ENCODE measurements at regions not wholly inside any gene's neighbourhood (a gene's known extent, or its start where the extent isn't known, plus 50 kb on each side); places are given as distances from the start of the nearest gene placed in this dataset.

DNA sequence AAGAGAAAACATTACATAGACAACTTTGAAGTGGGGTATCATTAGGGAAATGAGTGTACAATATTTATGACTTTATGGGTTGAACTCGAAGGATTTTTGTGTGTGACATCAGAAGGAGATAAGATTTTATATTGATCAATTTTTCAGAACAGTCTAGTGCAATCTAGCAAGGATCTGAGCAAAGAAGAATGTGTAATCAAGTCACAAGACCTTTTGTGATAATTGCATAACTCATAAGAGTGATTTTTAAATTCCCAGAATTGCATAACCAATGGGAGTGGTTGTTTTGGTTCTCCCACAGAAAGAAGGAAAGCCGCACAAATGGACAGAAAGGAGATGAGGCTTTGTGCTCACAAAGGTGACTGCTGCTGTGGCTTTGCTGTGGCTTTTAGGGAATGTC, 441.8 kb upstream of the FLRT2 start:
- no peaks in the 10 kb centered on the region for H3K9me3 ChIP-seq (ENCODE audit: low read length)

DNA sequence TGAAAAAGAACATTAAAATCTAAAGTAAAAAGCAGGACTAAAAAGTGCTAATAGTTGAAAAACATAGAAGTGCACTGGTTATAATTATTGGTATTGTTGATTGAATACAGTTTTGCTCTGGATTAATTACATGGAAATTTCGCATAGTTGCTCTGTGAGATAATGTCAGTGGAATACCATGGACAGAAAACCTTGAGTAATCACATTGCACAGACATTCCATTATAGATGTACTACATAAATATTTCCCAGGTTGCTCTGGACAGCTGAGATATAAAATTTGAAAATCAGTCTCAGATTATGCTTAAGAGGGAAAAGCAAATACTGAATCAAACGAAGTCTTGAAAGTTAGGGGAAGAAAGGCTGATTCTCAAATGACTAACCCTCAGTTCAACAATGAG, 439.3 kb upstream of the FLRT2 start:
- H2AFZ ChIP-seq (ENCODE audit: low read length), result no peak overlapping the region
- H3K27ac ChIP-seq (ENCODE audit: low read depth, low read length, poor library complexity, severe bottlenecking), result no peak overlapping the region
- H3K79me2 ChIP-seq (ENCODE audit: insufficient read depth, low read depth, low read length), result no peaks in the 10 kb centered on the region
- no TSS peak for BruUV-seq (replicated peaks)
- H3K9me3 ChIP-seq (ENCODE audit: low read length), result no peaks in the 10 kb centered on the region
- no peak for DNase-seq (ENCODE audit: low spot score)
- no peaks in the 10 kb centered on the region for H4K20me1 ChIP-seq (ENCODE audit: insufficient read depth, low read length)
- CTCF ChIA-PET (ENCODE audit: unreplicated experiment), result no interaction called here
- H3K4me3 ChIP-seq (ENCODE audit: low read depth, low read length, poor library complexity, severe bottlenecking), result no peak overlapping the region
- no peak for TF ChIP-seq EZH2phosphoT487 (IDR thresholded peaks at IDR 0.05; ENCODE audit: borderline replicate concordance, low read depth, low read length)
- TF ChIP-seq, protein P1, sequence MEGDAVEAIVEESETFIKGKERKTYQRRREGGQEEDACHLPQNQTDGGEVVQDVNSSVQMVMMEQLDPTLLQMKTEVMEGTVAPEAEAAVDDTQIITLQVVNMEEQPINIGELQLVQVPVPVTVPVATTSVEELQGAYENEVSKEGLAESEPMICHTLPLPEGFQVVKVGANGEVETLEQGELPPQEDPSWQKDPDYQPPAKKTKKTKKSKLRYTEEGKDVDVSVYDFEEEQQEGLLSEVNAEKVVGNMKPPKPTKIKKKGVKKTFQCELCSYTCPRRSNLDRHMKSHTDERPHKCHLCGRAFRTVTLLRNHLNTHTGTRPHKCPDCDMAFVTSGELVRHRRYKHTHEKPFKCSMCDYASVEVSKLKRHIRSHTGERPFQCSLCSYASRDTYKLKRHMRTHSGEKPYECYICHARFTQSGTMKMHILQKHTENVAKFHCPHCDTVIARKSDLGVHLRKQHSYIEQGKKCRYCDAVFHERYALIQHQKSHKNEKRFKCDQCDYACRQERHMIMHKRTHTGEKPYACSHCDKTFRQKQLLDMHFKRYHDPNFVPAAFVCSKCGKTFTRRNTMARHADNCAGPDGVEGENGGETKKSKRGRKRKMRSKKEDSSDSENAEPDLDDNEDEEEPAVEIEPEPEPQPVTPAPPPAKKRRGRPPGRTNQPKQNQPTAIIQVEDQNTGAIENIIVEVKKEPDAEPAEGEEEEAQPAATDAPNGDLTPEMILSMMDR (conservative IDR thresholded peaks at IDR 0.05; ENCODE audit: low read length), result no peak
- H3K4me2 ChIP-seq (ENCODE audit: low read length), result no peak overlapping the region
- POLR2A ChIA-PET, result no interaction called here
- intact Hi-C loops (cut with micrococcal nuclease; ENCODE audit: unreplicated experiment), result no loop called here
- H3K36me3 ChIP-seq (ENCODE audit: insufficient read depth, low read length), result no peaks in the 10 kb centered on the region
- H3K4me1 ChIP-seq (ENCODE audit: insufficient read depth, low read length, poor library complexity, severe bottlenecking), result no peaks in the 10 kb centered on the region
- no peaks in the 10 kb centered on the region for H3K9me2 ChIP-seq (ENCODE audit: insufficient read depth, low read length)

More for the DNA sequence above, 441.8 kb upstream of the FLRT2 start:
- Histone ChIP-seq H3K79me2 (ENCODE audit: insufficient read depth, low read depth, low read length) (no peaks in the 10 kb centered on the region), H3K9me2 (ENCODE audit: insufficient read depth, low read length) (no peaks in the 10 kb centered on the region), H3K4me2 (ENCODE audit: low read length) (no peak overlapping the region), H3K4me3 (ENCODE audit: low read depth, low read length, poor library complexity, severe bottlenecking) (no peak overlapping the region), H3K27ac (ENCODE audit: low read depth, low read length, poor library complexity, severe bottlenecking) (no peak overlapping the region), H3K36me3 (ENCODE audit: insufficient read depth, low read length) (no peaks in the 10 kb centered on the region), H4K20me1 (ENCODE audit: insufficient read depth, low read length) (no peaks in the 10 kb centered on the region), H3K4me1 (ENCODE audit: insufficient read depth, low read length, poor library complexity, severe bottlenecking) (no peaks in the 10 kb centered on the region), H2AFZ (ENCODE audit: low read length) (no peak overlapping the region)
- POLR2A ChIA-PET, result interaction anchor here (0.7 kb wide), 1 partner anchor 300 kb away, joined by 3 read pairs; no protein-coding TSS in a partner anchor
- DNase-seq (ENCODE audit: low spot score), result no peak
- no TSS peak for BruUV-seq (replicated peaks)
- TF ChIP-seq EZH2phosphoT487 (IDR thresholded peaks at IDR 0.05; ENCODE audit: borderline replicate concordance, low read depth, low read length), result no peak
- TF ChIP-seq, protein P1 (conservative IDR thresholded peaks at IDR 0.05; ENCODE audit: low read length), result no peak
- intact Hi-C loops (cut with micrococcal nuclease; ENCODE audit: unreplicated experiment), result no loop called here
- CTCF ChIA-PET (ENCODE audit: unreplicated experiment), result no interaction called here

DNA sequence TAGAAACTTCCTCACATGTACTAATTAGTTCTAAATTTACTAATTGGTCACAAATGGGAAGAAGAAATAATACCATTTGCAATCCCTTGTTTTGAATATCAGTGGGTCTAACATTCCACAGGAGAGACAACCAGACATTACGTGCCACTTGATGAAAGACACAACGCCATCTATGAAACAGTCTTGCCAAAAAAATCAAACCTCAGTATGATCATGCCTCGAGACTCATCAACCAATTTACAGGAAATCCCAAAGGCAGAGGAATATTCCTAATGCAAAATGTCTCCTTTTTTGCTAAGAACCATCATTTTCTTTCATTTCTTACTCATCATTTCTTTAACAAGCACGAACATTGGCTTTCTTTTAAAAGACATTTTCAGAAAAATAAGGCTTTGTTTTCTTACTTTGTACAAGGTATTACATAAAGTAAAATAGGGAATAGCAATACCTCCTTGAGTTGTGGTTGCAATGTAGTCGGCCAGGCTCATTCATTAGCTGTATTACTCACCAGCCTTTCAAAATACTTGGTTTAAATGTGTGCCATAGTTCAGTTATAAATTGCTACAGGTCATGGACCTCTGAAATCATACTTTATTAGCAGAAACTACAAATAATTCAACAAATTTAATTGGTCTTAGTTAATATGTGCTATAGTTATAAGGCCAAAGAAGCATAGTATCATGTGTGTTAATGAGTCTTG, 436.2 kb upstream of the FLRT2 start:
- H3K9me2 ChIP-seq (ENCODE audit: insufficient read depth, low read length), result no peaks in the 10 kb centered on the region
- H3K9me3 ChIP-seq (ENCODE audit: low read length), result no peaks in the 10 kb centered on the region
- POLR2A ChIA-PET, result no interaction called here
- DNase-seq (ENCODE audit: low spot score), result no peak
- H3K4me1 ChIP-seq (ENCODE audit: insufficient read depth, low read length, poor library complexity, severe bottlenecking), result no peaks in the 10 kb centered on the region
- no peaks in the 10 kb centered on the region for H3K79me2 ChIP-seq (ENCODE audit: insufficient read depth, low read depth, low read length)
- H3K36me3 ChIP-seq (ENCODE audit: insufficient read depth, low read length), result no peaks in the 10 kb centered on the region
- H3K4me3 ChIP-seq (ENCODE audit: low read depth, low read length, poor library complexity, severe bottlenecking), result no peak overlapping the region
- no peaks in the 10 kb centered on the region for H4K20me1 ChIP-seq (ENCODE audit: insufficient read depth, low read length)
- intact Hi-C loops (cut with micrococcal nuclease; ENCODE audit: unreplicated experiment), result no loop called here
- H2AFZ ChIP-seq (ENCODE audit: low read length), result no peak overlapping the region
- BruUV-seq (replicated peaks), result no TSS peak
- TF ChIP-seq EZH2phosphoT487 (IDR thresholded peaks at IDR 0.05; ENCODE audit: borderline replicate concordance, low read depth, low read length), result no peak
- TF ChIP-seq, protein P1 (conservative IDR thresholded peaks at IDR 0.05; ENCODE audit: low read length), result no peak
- CTCF ChIA-PET (ENCODE audit: unreplicated experiment), result no interaction called here
- no peak overlapping the region for H3K4me2 ChIP-seq (ENCODE audit: low read length)
- no peak overlapping the region for H3K27ac ChIP-seq (ENCODE audit: low read depth, low read length, poor library complexity, severe bottlenecking)

All from OCI-LY7 (cell line).